Fibroblast of lung (primary cell): ENCODE measurements at regions not wholly inside any gene's neighbourhood (a gene's known extent, or its start where the extent isn't known, plus 50 kb on each side); places are given as distances from the start of the nearest gene placed in this dataset.

Experiments used
- DNase-seq, 2 donors: peaks; one replicate each; pipeline versions ENCODE4 v3.0.0 to v3.0.0-alpha.2; 2010; ENCODE audit warnings: low read depth in 2 of 2
- H2AFZ ChIP-seq: 2 replicates; pipeline ENCODE4 v1.5.1; 2012; ENCODE audit warnings: low read length, control low read depth, inconsistent platforms
- H3K27ac ChIP-seq: 2 replicates; pipeline ENCODE4 v1.5.1; 2011; ENCODE audit warnings: low read length, control low read depth; ENCODE audit not compliant: insufficient read depth
- H3K27me3 ChIP-seq: 2 replicates; pipeline ENCODE4 v1.5.1; 2011; ENCODE audit warnings: mild to moderate bottlenecking, low read length; ENCODE audit not compliant: control insufficient read depth, insufficient read depth
- H3K36me3 ChIP-seq: 2 replicates; pipeline ENCODE4 v1.5.1; 2011; ENCODE audit warnings: low read length; ENCODE audit not compliant: control insufficient read depth, insufficient read depth
- H3K4me1 ChIP-seq: 2 replicates; pipeline ENCODE4 v1.5.1; 2011; ENCODE audit warnings: low read length; ENCODE audit not compliant: control insufficient read depth, insufficient read depth; ENCODE audit errors: extremely low read depth
- H3K4me2 ChIP-seq: 2 replicates; pipeline ENCODE4 v1.5.1; 2011; ENCODE audit warnings: low read length, control low read depth; ENCODE audit not compliant: insufficient read depth; ENCODE audit errors: extremely low read depth
- H3K4me3 ChIP-seq, 4 experiments: fragments of 200-600 bp in 1 of 4; sonication (generic) in 1 of 4; replicated peaks in 1 of 4; 2 replicates each; pipeline ENCODE4 v1.5.1; 2011 to 2016; ENCODE audit warnings: low read length in 4 of 4, low read depth in 3 of 4, mild to moderate bottlenecking in 3 of 4, control low read depth in 2 of 4, inconsistent platforms in 1 of 4, mixed read lengths in 1 of 4; ENCODE audit not compliant: insufficient read depth in 1 of 4; ENCODE audit errors: control extremely low read depth in 1 of 4
- H3K79me2 ChIP-seq: 2 replicates; pipeline ENCODE4 v1.5.1; 2012; ENCODE audit warnings: mild to moderate bottlenecking, low read length, inconsistent platforms; ENCODE audit not compliant: control insufficient read depth, insufficient read depth
- H3K9ac ChIP-seq: 2 replicates; pipeline ENCODE4 v1.5.1; 2011; ENCODE audit warnings: mild to moderate bottlenecking, low read length, control low read depth; ENCODE audit not compliant: insufficient read depth
- H3K9me3 ChIP-seq: 2 replicates; pipeline ENCODE4 v1.5.1; 2012; ENCODE audit warnings: low read depth, low read length; ENCODE audit not compliant: control insufficient read depth, insufficient read depth
- H4K20me1 ChIP-seq: 2 replicates; pipeline ENCODE4 v1.5.1; 2011; ENCODE audit warnings: low read length; ENCODE audit not compliant: control insufficient read depth, insufficient read depth; ENCODE audit errors: extremely low read depth
- EZH2 ChIP-seq: IDR thresholded peaks from 2 replicates; pipeline ENCODE4 v1.5.1; 2012; ENCODE audit warnings: low read length, control low read depth, mild to moderate bottlenecking; ENCODE audit errors: missing control alignments
- TF ChIP-seq, protein P1 (sequence below), 2 donors: IDR thresholded peaks in 1 of 2; conservative IDR thresholded peaks in 1 of 2; 1 replicate in 1 of 2; 2 replicates in 1 of 2; pipeline ENCODE4 v1.5.1; 2011 to 2012; ENCODE audit warnings: low read length in 2 of 2, control low read depth in 1 of 2, inconsistent platforms in 1 of 2, low read depth in 1 of 2, mild to moderate bottlenecking in 1 of 2

DNA sequence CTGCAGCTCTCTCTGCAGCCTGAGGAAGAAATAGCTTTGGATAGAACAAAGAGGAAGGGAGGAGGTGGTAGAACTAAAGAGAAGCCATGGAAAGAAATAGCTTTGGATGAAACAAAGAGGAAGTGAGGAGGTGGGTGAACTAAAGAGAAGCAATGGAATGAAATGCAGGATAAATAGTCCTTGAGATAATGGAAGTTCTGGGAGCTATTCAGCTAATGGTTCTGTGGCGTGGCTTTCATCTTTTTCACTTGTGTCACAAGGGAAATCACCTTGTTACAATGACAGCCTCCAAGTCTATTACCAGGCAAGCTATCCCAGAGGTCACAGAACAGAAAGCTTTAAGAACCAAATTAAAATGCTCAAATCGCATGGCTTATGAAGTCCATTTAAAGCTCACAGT lies 141.3 kb upstream of the ARG1 start:
- H3K36me3 ChIP-seq = no peaks in the 10 kb centered on the region
- no peak overlapping the region for H3K4me3 ChIP-seq
- H3K4me2 ChIP-seq = no peak overlapping the region
- H3K9me3 ChIP-seq = no peaks in the 10 kb centered on the region
- no peaks in the 10 kb centered on the region for H4K20me1 ChIP-seq
- DNase-seq = no peak
- H3K9ac ChIP-seq = no peak overlapping the region
- H2AFZ ChIP-seq = no peak overlapping the region
- peaks cover 6% of the 10 kb centered on the region for H3K27me3 ChIP-seq
- no peaks in the 10 kb centered on the region for H3K4me1 ChIP-seq
- TF ChIP-seq, protein P1, sequence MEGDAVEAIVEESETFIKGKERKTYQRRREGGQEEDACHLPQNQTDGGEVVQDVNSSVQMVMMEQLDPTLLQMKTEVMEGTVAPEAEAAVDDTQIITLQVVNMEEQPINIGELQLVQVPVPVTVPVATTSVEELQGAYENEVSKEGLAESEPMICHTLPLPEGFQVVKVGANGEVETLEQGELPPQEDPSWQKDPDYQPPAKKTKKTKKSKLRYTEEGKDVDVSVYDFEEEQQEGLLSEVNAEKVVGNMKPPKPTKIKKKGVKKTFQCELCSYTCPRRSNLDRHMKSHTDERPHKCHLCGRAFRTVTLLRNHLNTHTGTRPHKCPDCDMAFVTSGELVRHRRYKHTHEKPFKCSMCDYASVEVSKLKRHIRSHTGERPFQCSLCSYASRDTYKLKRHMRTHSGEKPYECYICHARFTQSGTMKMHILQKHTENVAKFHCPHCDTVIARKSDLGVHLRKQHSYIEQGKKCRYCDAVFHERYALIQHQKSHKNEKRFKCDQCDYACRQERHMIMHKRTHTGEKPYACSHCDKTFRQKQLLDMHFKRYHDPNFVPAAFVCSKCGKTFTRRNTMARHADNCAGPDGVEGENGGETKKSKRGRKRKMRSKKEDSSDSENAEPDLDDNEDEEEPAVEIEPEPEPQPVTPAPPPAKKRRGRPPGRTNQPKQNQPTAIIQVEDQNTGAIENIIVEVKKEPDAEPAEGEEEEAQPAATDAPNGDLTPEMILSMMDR (conservative IDR thresholded peaks at IDR 0.05 in 1 of 2, IDR thresholded peaks at IDR 0.05 in 1 of 2; ENCODE audit: low read depth in 1 of 2, low read length in 2 of 2) = no peak
- TF ChIP-seq EZH2 = no peak
- H3K79me2 ChIP-seq = no peaks in the 10 kb centered on the region
- no peak overlapping the region for H3K27ac ChIP-seq

DNA sequence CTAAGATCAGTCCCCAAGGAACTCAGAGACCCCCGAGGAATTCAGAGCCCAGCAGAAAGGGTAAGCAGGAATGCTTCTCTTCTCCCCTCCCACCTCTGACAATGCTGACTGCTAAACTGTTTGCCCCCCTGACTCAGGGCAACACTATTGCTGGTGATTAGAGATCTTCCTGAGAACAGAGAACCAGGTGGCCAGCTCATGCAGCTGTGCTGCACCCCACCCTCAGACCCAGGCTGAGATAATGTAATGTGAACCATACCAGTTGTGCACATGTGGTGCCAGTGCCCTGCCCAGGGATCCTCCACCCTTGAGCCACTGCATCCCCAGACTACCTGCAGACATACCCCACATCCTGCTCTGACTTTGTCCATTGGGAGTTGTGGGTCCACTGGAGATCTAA lies 139.1 kb upstream of the ARG1 start:
- H3K27me3 ChIP-seq = peaks cover 6% of the 10 kb centered on the region
- no peaks in the 10 kb centered on the region for H3K9me3 ChIP-seq
- no peak overlapping the region for H3K4me3 ChIP-seq
- TF ChIP-seq EZH2 = no peak
- TF ChIP-seq, protein P1 (conservative IDR thresholded peaks at IDR 0.05 in 1 of 2, IDR thresholded peaks at IDR 0.05 in 1 of 2; ENCODE audit: low read depth in 1 of 2, low read length in 2 of 2) = no peak
- no peak overlapping the region for H3K9ac ChIP-seq
- no peak overlapping the region for H2AFZ ChIP-seq
- no peak for DNase-seq
- no peaks in the 10 kb centered on the region for H4K20me1 ChIP-seq
- H3K27ac ChIP-seq = no peak overlapping the region
- H3K4me1 ChIP-seq = no peaks in the 10 kb centered on the region
- H3K79me2 ChIP-seq = no peaks in the 10 kb centered on the region
- H3K4me2 ChIP-seq = no peak overlapping the region
- no peaks in the 10 kb centered on the region for H3K36me3 ChIP-seq

DNA sequence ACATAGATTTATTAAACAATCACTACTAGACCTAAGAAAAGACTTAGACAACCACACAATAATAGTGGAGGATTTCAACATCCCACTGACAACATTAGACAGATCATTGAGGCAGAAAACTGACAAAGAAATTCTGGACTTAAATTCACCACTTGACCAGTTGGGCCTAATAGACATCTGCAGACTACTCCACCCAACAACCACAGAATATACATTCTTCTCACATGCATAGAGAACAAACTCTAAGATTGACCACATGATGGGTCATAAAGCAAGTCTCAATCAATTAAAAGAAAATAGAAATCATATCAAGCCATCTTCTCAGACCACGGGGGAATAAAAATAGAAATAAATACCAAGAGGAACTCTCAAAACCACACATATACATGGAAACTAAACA lies 136.7 kb upstream of the ARG1 start:
- Histone ChIP-seq H3K27ac (no peak overlapping the region), H2AFZ (no peak overlapping the region), H3K79me2 (no peaks in the 10 kb centered on the region), H4K20me1 (no peaks in the 10 kb centered on the region), H3K4me1 (no peaks in the 10 kb centered on the region), H3K9me3 (no peaks in the 10 kb centered on the region), H3K36me3 (no peaks in the 10 kb centered on the region), H3K27me3 (peaks cover 3% of the 10 kb centered on the region), H3K4me3 (no peak overlapping the region), H3K4me2 (no peak overlapping the region), H3K9ac (no peak overlapping the region)
- TF ChIP-seq, protein P1 (conservative IDR thresholded peaks at IDR 0.05 in 1 of 2, IDR thresholded peaks at IDR 0.05 in 1 of 2; ENCODE audit: low read depth in 1 of 2, low read length in 2 of 2) = no peak
- TF ChIP-seq EZH2 = no peak
- peak in 1 of 2 donors; percentile 1 for DNase-seq
